ENCODE measurements at regions not wholly inside any gene's neighbourhood (a gene's known extent, or its start where the extent isn't known, plus 50 kb on each side); places are given as distances from the start of the nearest gene placed in this dataset.

GRCh38 chr10:36506697-36507496, 618.5 kb upstream of the ANKRD30A start:
- no peak for TF ChIP-seq POLR2A (IDR thresholded peaks at IDR 0.05)
- no peak for TF ChIP-seq EP300 (IDR thresholded peaks at IDR 0.05)
